Left lung (tissue), 4 donors: ENCODE measurements at regions not wholly inside any gene's neighbourhood (a gene's known extent, or its start where the extent isn't known, plus 50 kb on each side); places are given as distances from the start of the nearest gene placed in this dataset.
"Not testable (repeated sequence)": the region's sequence is repeated elsewhere in the genome, so short reads cannot be mapped to it uniquely, and the experiment has no call there.

Source experiments
- ATAC-seq: fragments of 200-7000 bp; cut with Tn5 transposase; one replicate; pipeline ENCODE4 v1.9.1; 2020; ENCODE audit warnings: moderate library complexity
- DNase-seq, 4 donors: peaks; one replicate each; pipeline ENCODE4 v3.0.0-alpha.2; 2013 to 2020
- H3K27ac ChIP-seq, 2 donors: fragments of 200-600 bp; sonication (generic) in 1 of 2; one replicate each; pipeline versions ENCODE4 v1.5.0 to v1.8.0; 2020 to 2021
- H3K27me3 ChIP-seq, 2 donors: fragments of 200-600 bp; sonication (generic) in 1 of 2; one replicate each; pipeline versions ENCODE4 v1.5.0 to v1.8.0; 2020 to 2021
- H3K36me3 ChIP-seq, 2 donors: fragments of 200-600 bp; sonication (generic) in 1 of 2; one replicate each; pipeline versions ENCODE4 v1.5.0 to v1.8.0; 2020 to 2021
- H3K4me1 ChIP-seq, 2 donors: fragments of 200-600 bp; one replicate each; pipeline ENCODE4 v1.8.0; 2021
- H3K4me3 ChIP-seq, 2 donors: fragments of 200-600 bp; sonication (generic) in 1 of 2; one replicate each; pipeline versions ENCODE4 v1.5.0 to v1.8.0; 2020 to 2021; ENCODE audit warnings: mild to moderate bottlenecking in 1 of 2
- H3K9me3 ChIP-seq, 2 donors: fragments of 200-600 bp; sonication (generic) in 1 of 2; one replicate each; pipeline versions ENCODE4 v1.5.0 to v1.8.0; 2020 to 2021
- CTCF ChIP-seq, 2 donors: fragments of 200-600 bp; sonication (generic) in 1 of 2; IDR thresholded peaks; one replicate each; pipeline versions ENCODE4 v1.5.0 to v1.8.0; 2021; ENCODE audit warnings: antibody characterized with exemption in 2 of 2
- intact Hi-C, 2 donors: fragments of 100-400 bp; cut with DNase I; formaldehyde crosslinking; loops; one replicate each; pipeline versions ENCODE4 v1.11.2 to v1.14.2; 2022
- donor health status: DM: no; HTN: yes; CAD: no.
- donor health status: DM: no; HTN: no; CAD: no.

- Histone ChIP-seq H3K27me3 (no peaks in the 10 kb centered on the region), H3K36me3 (no peaks in the 10 kb centered on the region), H3K27ac (no peak overlapping the region), H3K9me3 (no peaks in the 10 kb centered on the region), H3K4me3 (no peak overlapping the region), H3K4me1 (no peaks in the 10 kb centered on the region)
- intact Hi-C loops, result no loop called here
- no peak for ATAC-seq
- no peak for TF ChIP-seq CTCF (IDR thresholded peaks at IDR 0.05)
- DNase-seq, result no peak
Measured at GRCh38 chr18:24611075-24611474, 150.6 kb downstream of the HRH4 start.

GRCh38 chr18:24613896-24614640 lies 153.6 kb downstream of the HRH4 start:
- Histone ChIP-seq H3K4me3 (no peak overlapping the region), H3K36me3 (no peaks in the 10 kb centered on the region), H3K27me3 (no peaks in the 10 kb centered on the region), H3K27ac (no peak overlapping the region), H3K4me1 (no peaks in the 10 kb centered on the region), H3K9me3 (no peaks in the 10 kb centered on the region)
- DNase-seq (no peak), ATAC-seq (no peak)
- intact Hi-C loops, result no loop called here
- TF ChIP-seq CTCF (IDR thresholded peaks at IDR 0.05), result no peak

- DNase-seq, result no peak
- intact Hi-C loops, result no loop called here
- H3K36me3 ChIP-seq, result no peaks in the 10 kb centered on the region
Measured at GRCh38 chr18:24616653-24617052, 156.2 kb downstream of the HRH4 start.

GRCh38 chr18:24624421-24624820 lies 164.0 kb downstream of the HRH4 start:
- H3K4me3 ChIP-seq, H3K9me3 ChIP-seq, ATAC-seq, H3K27ac ChIP-seq, DNase-seq, H3K27me3 ChIP-seq, intact Hi-C loops, H3K36me3 ChIP-seq, H3K4me1 ChIP-seq: not testable (repeated sequence)

More at GRCh38 chr18:24616653-24617052, 156.2 kb downstream of the HRH4 start:
- TF ChIP-seq CTCF (IDR thresholded peaks at IDR 0.05), result no peak
- H3K27me3 ChIP-seq, result no peaks in the 10 kb centered on the region
- no peak for ATAC-seq
- no peaks in the 10 kb centered on the region for H3K4me1 ChIP-seq
- H3K4me3 ChIP-seq, result no peak overlapping the region
- no peak overlapping the region for H3K27ac ChIP-seq
- no peaks in the 10 kb centered on the region for H3K9me3 ChIP-seq

GRCh38 chr18:24627644-24628315 lies 167.3 kb downstream of the HRH4 start:
- DNase-seq (no peak), ATAC-seq (no peak)
- Histone ChIP-seq H3K4me3 (no peak overlapping the region), H3K27me3 (no peaks in the 10 kb centered on the region), H3K27ac (no peak overlapping the region), H3K4me1 (no peaks in the 10 kb centered on the region), H3K9me3 (no peaks in the 10 kb centered on the region), H3K36me3 (no peaks in the 10 kb centered on the region)
- no peak for TF ChIP-seq CTCF (IDR thresholded peaks at IDR 0.05)
- intact Hi-C loops, result no loop called here
